NB4 (cell line): ENCODE measurements at regions not wholly inside any gene's neighbourhood (a gene's known extent, or its start where the extent isn't known, plus 50 kb on each side); places are given as distances from the start of the nearest gene placed in this dataset.
"Not testable (repeated sequence)": the region's sequence is repeated elsewhere in the genome, so short reads cannot be mapped to it uniquely, and the experiment has no call there.

Experiments used
- DNase-seq: peaks from one replicate; pipeline ENCODE4 v3.0.0; 2010; ENCODE audit warnings: low read depth
- H3K4me3 ChIP-seq: one replicate; pipeline ENCODE4 v1.5.1; 2011; ENCODE audit warnings: mild to moderate bottlenecking, low read depth, low read length, moderate library complexity
- MYC ChIP-seq: IDR thresholded peaks from 2 replicates; pipeline ENCODE4 v1.6.1; 2011; ENCODE audit warnings: low read depth, low read length
- POLR2A ChIP-seq: IDR thresholded peaks from 2 replicates; pipeline ENCODE4 v1.6.1; 2011; ENCODE audit warnings: mild to moderate bottlenecking; ENCODE audit not compliant: insufficient read length; ENCODE audit errors: extremely low read depth
- TF ChIP-seq, protein P1 (sequence below): IDR thresholded peaks from 2 replicates; pipeline ENCODE4 v1.6.1; 2011; ENCODE audit warnings: low read depth, low read length
- TF ChIP-seq, protein P2 (sequence below): IDR thresholded peaks from one replicate; pipeline ENCODE4 v1.5.1; 2012; ENCODE audit warnings: low read depth, low read length

DNA sequence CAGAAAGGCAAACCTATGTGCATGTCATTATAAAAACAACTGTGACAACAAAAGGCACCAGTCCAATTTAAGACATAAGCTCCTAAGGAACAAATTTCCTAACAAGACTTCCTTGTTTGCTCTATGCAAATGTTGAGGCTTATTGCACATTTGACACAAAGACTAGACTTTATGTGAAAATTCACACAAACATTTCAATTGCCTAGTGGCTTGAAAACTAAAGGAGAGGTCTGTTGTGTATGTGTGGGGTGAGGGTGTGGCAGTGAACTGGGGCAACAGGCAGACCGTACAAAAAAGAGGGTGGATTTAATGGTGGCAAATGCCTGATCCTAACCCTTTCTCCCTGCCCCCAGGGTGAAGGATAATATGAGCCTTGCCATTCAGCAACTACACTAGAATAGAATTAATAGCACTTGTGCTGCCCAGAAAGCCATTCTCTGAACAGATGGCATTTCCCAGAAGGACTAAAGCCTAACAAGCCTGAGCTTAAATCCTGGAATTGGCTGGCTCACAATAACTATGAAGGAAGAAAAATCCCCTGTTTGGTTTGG lies 73.9 kb downstream of the GLUL start:
- no peak for DNase-seq
- TF ChIP-seq POLR2A (no peak), MYC (no peak)
- TF ChIP-seq, protein P1, sequence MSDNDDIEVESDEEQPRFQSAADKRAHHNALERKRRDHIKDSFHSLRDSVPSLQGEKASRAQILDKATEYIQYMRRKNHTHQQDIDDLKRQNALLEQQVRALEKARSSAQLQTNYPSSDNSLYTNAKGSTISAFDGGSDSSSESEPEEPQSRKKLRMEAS = no peak
- TF ChIP-seq, protein P2, sequence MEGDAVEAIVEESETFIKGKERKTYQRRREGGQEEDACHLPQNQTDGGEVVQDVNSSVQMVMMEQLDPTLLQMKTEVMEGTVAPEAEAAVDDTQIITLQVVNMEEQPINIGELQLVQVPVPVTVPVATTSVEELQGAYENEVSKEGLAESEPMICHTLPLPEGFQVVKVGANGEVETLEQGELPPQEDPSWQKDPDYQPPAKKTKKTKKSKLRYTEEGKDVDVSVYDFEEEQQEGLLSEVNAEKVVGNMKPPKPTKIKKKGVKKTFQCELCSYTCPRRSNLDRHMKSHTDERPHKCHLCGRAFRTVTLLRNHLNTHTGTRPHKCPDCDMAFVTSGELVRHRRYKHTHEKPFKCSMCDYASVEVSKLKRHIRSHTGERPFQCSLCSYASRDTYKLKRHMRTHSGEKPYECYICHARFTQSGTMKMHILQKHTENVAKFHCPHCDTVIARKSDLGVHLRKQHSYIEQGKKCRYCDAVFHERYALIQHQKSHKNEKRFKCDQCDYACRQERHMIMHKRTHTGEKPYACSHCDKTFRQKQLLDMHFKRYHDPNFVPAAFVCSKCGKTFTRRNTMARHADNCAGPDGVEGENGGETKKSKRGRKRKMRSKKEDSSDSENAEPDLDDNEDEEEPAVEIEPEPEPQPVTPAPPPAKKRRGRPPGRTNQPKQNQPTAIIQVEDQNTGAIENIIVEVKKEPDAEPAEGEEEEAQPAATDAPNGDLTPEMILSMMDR = no peak
- no peak overlapping the region for H3K4me3 ChIP-seq

DNA sequence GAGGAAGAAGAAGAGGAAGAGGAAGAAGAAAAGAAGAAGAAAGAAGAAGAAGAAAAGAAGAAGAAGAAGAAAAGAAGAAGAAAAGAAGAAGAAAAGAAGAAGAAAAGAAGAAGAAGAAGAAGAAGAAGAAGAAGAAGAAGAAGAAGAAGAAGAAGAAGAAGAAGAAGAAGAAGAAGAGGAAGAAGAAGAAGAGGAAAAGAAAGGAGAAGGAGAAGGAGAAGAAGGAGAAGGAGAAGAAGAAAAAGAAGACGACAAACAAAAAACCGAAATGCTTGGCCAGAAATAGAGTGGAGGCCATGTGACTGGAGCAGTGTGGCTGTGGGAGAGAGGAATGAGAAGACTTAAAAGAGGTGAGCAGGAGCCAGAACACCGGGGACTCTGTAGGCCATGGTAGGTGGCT lies 75.1 kb downstream of the GLUL start:
- not testable (repeated sequence) for H3K4me3 ChIP-seq, DNase-seq

DNA sequence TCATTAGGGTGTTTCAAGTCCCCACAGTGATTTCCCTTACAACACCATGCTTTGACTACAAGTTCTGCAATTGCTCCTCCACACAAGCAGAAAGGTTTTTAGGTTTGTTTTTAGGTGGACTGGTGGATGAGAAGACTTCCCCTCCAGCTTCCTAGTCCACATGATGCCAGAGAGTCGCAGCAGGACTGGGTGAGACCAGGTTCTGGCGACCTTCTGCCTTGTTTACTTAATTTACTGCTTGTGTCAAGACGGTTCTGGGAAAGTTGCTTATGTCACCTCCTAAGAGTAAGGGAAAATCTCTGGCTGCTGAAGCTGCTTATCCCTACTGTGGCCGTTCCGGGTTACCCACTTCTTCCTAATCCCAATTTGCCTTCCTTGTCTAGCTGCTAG lies 76.4 kb downstream of the GLUL start:
- TF ChIP-seq POLR2A (no peak), MYC (no peak)
- TF ChIP-seq, protein P1 = no peak
- TF ChIP-seq, protein P2 = no peak
- no peak for DNase-seq
- no peak overlapping the region for H3K4me3 ChIP-seq

DNA sequence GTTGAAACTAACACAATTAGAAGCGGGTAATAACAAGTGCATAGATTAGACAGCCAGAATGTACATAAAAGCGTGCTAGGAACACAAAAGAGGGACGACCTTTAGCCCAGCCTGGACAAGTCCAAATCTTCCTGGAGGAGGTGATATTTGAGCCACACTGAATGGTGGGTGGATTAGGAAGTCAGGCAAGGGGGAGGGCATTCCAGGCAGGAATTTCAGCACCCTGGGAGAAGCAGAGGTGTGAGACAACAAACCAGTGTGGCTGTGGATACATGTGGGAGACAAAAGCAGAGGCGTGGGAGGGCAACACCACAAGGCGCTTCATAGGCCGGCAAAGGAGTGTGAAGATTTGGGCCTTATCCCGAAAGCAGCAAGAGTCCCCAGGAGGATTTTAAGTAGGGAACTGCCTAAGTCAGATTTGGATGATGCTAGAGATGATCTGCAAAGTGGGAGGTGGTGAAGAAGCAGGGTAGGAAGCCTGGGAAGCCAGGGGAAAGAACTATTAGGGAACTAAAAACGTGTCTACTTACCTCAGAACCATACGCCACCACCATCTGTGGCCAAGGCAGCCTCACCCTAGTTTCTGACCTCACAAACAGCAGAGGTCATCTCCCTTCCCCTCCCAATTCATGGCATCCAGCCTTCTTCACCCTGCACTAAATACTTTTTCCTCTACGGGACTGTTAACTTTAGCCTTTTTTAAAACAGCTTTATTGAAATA lies 81.8 kb downstream of the GLUL start:
- H3K4me3 ChIP-seq = no peak overlapping the region
- no peak for DNase-seq
- TF ChIP-seq MYC = no peak
- TF ChIP-seq, protein P2 = no peak
- TF ChIP-seq, protein P1 = no peak
- no peak for TF ChIP-seq POLR2A

DNA sequence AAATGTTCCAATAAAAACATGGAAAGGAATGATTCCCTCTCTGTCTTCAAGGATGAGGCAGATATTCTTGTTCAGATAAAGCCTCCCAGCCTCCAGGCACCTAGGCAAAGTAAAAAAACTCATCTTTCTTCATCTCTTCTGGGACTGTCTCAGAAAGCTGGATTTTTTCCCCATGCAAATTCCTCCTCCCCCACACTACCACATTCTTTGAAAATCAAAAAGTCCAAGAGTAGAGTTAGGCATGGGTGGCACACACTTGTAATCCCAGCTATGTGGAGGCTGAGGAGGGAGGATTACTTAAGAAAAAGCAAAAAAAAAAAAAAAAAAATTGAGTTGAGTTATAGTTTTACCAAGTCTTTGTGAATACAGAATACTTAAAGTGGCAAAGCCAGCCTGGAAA lies 82.8 kb downstream of the GLUL start:
- DNase-seq = no peak
- H3K4me3 ChIP-seq = no peak overlapping the region
- TF ChIP-seq POLR2A = no peak
- TF ChIP-seq, protein P2 = no peak
- TF ChIP-seq, protein P1 = no peak
- no peak for TF ChIP-seq MYC

DNA sequence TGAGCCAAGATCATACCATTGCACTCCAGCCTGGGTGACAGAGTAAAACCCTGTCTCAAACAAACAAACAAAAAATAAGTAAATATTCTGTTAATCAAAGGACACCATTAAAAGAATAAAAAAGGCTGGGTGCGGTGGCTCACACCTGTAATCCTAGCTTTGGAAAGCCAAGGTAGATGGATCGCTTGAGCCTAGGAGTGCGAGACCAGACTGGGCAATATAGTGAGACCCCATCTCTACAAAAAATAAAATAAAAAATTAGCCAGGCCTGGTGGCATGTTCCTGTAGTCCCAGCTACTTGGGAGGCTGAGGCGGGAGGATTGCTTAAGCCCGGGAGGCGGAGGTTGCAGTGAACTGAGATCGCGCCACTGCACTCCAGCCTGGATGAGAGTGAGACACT lies 84.1 kb downstream of the GLUL start:
- not testable (repeated sequence) for DNase-seq

DNA sequence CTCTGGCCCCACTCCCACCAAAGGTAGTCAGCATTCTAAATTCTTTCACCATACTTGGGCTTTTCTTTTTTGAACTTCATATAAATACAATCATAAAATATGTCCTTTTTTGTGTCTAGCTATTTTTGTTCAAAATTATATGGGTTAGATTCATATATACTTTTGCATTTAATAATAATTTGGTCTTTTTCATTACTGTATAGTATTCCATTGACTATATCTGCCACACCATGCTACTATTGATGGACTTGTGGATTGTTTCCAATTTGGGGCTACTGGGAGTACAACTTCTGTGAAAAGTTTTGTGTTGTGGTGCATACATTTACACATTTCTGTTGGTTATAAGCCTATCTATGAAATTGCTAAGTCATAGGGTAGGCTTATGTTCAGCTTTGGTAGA lies 85.7 kb downstream of the GLUL start:
- DNase-seq = no peak
- H3K4me3 ChIP-seq = no peak overlapping the region
- TF ChIP-seq, protein P1 = no peak
- TF ChIP-seq MYC (no peak), POLR2A (no peak)
- TF ChIP-seq, protein P2 = no peak

More for the DNA sequence above, 84.1 kb downstream of the GLUL start:
- H3K4me3 ChIP-seq = not testable (repeated sequence)
